ENCODE measurements at regions not wholly inside any gene's neighbourhood (a gene's known extent, or its start where the extent isn't known, plus 50 kb on each side); places are given as distances from the start of the nearest gene placed in this dataset.

- WGBS, 2 experiments (ENCODE audit: extremely low coverage in 1 of 2, insufficient coverage in 1 of 2, insufficient read length in 1 of 2, insufficient replicate concordance in 2 of 2, low coverage in 1 of 2, low lambda C conversion rate in 2 of 2, missing lambda C conversion rate in 1 of 2), result 84% methylated on average over 5 of the region's 5 CpGs; no CpG with 5 or more reads in 1 of the 2 experiments
- Histone ChIP-seq H3K4me2 (ENCODE audit: insufficient read depth in 1 of 2, low read depth in 2 of 2, low read length in 2 of 2) (no peak overlapping the region), H4K8ac (ENCODE audit: extremely low read depth, insufficient read depth, low read length) (no peak overlapping the region)
- TF ChIP-seq SP2 (IDR thresholded peaks at IDR 0.05; ENCODE audit: low read length) (no peak), BACH1 (IDR thresholded peaks at IDR 0.05; ENCODE audit: low read length) (no peak), SP4 (IDR thresholded peaks at IDR 0.05; ENCODE audit: low read length) (no peak), KDM1A (IDR thresholded peaks at IDR 0.05; ENCODE audit: borderline replicate concordance, low read length) (no peak), HDAC6 (IDR thresholded peaks at IDR 0.05; ENCODE audit: low read depth, low read length) (no peak), ASH2L (IDR thresholded peaks at IDR 0.05; ENCODE audit: low read length) (no peak), BCL11A (IDR thresholded peaks at IDR 0.05; ENCODE audit: low read depth in 2 of 2, low read length in 2 of 2) (no peak), CTBP2 (IDR thresholded peaks at IDR 0.05; ENCODE audit: borderline replicate concordance, insufficient read depth, insufficient read length, low read length) (no peak), RBBP5 (IDR thresholded peaks at IDR 0.05; ENCODE audit: borderline replicate concordance, low read depth, low read length) (no peak)
- TF ChIP-seq, protein P1, sequence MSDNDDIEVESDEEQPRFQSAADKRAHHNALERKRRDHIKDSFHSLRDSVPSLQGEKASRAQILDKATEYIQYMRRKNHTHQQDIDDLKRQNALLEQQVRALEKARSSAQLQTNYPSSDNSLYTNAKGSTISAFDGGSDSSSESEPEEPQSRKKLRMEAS (IDR thresholded peaks at IDR 0.05), result no peak
- TF ChIP-seq, protein P2, sequence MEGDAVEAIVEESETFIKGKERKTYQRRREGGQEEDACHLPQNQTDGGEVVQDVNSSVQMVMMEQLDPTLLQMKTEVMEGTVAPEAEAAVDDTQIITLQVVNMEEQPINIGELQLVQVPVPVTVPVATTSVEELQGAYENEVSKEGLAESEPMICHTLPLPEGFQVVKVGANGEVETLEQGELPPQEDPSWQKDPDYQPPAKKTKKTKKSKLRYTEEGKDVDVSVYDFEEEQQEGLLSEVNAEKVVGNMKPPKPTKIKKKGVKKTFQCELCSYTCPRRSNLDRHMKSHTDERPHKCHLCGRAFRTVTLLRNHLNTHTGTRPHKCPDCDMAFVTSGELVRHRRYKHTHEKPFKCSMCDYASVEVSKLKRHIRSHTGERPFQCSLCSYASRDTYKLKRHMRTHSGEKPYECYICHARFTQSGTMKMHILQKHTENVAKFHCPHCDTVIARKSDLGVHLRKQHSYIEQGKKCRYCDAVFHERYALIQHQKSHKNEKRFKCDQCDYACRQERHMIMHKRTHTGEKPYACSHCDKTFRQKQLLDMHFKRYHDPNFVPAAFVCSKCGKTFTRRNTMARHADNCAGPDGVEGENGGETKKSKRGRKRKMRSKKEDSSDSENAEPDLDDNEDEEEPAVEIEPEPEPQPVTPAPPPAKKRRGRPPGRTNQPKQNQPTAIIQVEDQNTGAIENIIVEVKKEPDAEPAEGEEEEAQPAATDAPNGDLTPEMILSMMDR (IDR thresholded peaks at IDR 0.05; ENCODE audit: control extremely low read depth in 1 of 3, insufficient read depth in 1 of 3, low read depth in 1 of 3, low read length in 3 of 3), result no peak
- TF ChIP-seq, protein P3, sequence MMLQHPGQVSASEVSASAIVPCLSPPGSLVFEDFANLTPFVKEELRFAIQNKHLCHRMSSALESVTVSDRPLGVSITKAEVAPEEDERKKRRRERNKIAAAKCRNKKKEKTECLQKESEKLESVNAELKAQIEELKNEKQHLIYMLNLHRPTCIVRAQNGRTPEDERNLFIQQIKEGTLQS (IDR thresholded peaks at IDR 0.05; ENCODE audit: insufficient read depth, low read depth, low read length), result no peak
Observed at GRCh38 chr7:86534641-86535040, 109.1 kb upstream of the GRM3 start.

More at GRCh38 chr7:86534641-86535040, 109.1 kb upstream of the GRM3 start:
- no peak overlapping the region for H3K18ac ChIP-seq (ENCODE audit: extremely low read depth, low read length)
- H3K79me1 ChIP-seq (ENCODE audit: low read depth, low read length), result no peaks in the 10 kb centered on the region
- H3K4ac ChIP-seq (replicated peaks; ENCODE audit: insufficient read length, low read depth, low read length), result no peak overlapping the region
- H4K91ac ChIP-seq (replicated peaks; ENCODE audit: insufficient read length, low read length), result no peak overlapping the region
- no peak overlapping the region for H3K14ac ChIP-seq (ENCODE audit: insufficient read length)
- H2BK15ac ChIP-seq (ENCODE audit: low read length), result no peak overlapping the region
- H2BK20ac ChIP-seq (ENCODE audit: low read length), result no peak overlapping the region
- no peaks in the 10 kb centered on the region for H3K79me2 ChIP-seq (ENCODE audit: control insufficient read depth in 1 of 2, insufficient read depth in 2 of 2, low read length in 2 of 2)
- H3K36me3 ChIP-seq (ENCODE audit: control insufficient read depth in 2 of 4, insufficient read depth in 4 of 4, low read length in 3 of 4), result no peaks in the 10 kb centered on the region
- no peak for DNase-seq (ENCODE audit: low read depth in 1 of 2, low spot score in 2 of 2)
- H2BK12ac ChIP-seq (ENCODE audit: low read depth, low read length), result no peak overlapping the region
- no peaks in the 10 kb centered on the region for H3K9me3 ChIP-seq (ENCODE audit: insufficient read depth in 2 of 2, low read depth in 1 of 2, low read length in 1 of 2)
- FAIRE-seq, result no peak
- no peak overlapping the region for H3K9ac ChIP-seq (replicated peaks in 1 of 4; ENCODE audit: extremely low read depth in 1 of 4, low read depth in 3 of 4, low read length in 3 of 4)
- no peaks in the 10 kb centered on the region for H4K20me1 ChIP-seq (replicated peaks in 1 of 2; ENCODE audit: control insufficient read depth in 1 of 2, insufficient read depth in 2 of 2, low read length in 2 of 2)
- H4K5ac ChIP-seq (ENCODE audit: insufficient read length, low read depth, low read length), result no peak overlapping the region
- no peak overlapping the region for H3K4me3 ChIP-seq (ENCODE audit: extremely low read depth in 1 of 4, insufficient read depth in 2 of 4, low read depth in 3 of 4, low read length in 4 of 4)
- no peak overlapping the region for H3K23ac ChIP-seq (ENCODE audit: insufficient read length)
- no peak overlapping the region for H2AK5ac ChIP-seq (ENCODE audit: low read depth, low read length)
- H3K4me1 ChIP-seq (replicated peaks in 1 of 4; ENCODE audit: control insufficient read depth in 3 of 4, insufficient read depth in 4 of 4, low read length in 3 of 4), result no peaks in the 10 kb centered on the region
- H2BK5ac ChIP-seq (ENCODE audit: low read depth, low read length), result no peak overlapping the region
- no peak overlapping the region for H3K56ac ChIP-seq (replicated peaks; ENCODE audit: insufficient read length, low read depth, low read length)
- H3K27me3 ChIP-seq (replicated peaks in 1 of 4; ENCODE audit: control insufficient read depth in 3 of 4, extremely low read depth in 1 of 4, insufficient read depth in 3 of 4, low read length in 3 of 4), result no peaks in the 10 kb centered on the region
- H3K27ac ChIP-seq (ENCODE audit: low read depth, low read length), result no peak overlapping the region
- H3K23me2 ChIP-seq (ENCODE audit: low read depth, low read length), result no peaks in the 10 kb centered on the region
- ChIA-PET POLR2A (ENCODE audit: partially characterized antibody) (no interaction called here), CTCF (ENCODE audit: partially characterized antibody) (no interaction called here)
- no peak overlapping the region for H2AFZ ChIP-seq (ENCODE audit: low read length)
- no peak overlapping the region for H2BK120ac ChIP-seq (replicated peaks; ENCODE audit: low read depth, low read length)

Data from H1 (cell line).